GM12878 (cell line): ENCODE measurements at regions not wholly inside any gene's neighbourhood (a gene's known extent, or its start where the extent isn't known, plus 50 kb on each side); places are given as distances from the start of the nearest gene placed in this dataset.

Experiments
- ATAC-seq: fragments of 200-7000 bp; cut with Tn5 transposase; 3 replicates; pipeline ENCODE4 v1.9.1; 2020; ENCODE audit warnings: mild to moderate bottlenecking, moderate library complexity
- BruUV-seq: library from RNA; stranded (reverse); fragments of 400-500 nt; replicated peaks from 2 replicates; lab custom pipeline; 2021; lab: Mats Ljungman, UMichigan
- CTCF ChIA-PET: fragments of 300-600 bp; sonication (Branson Sonifier 250); formaldehyde crosslinking; extraction: SDS; loops from one replicate; lab custom pipeline; 2021; ENCODE audit warnings: inconsistent platforms; lab: Yijun Ruan, JAX
- POLR2A ChIA-PET: fragments of 350-600 bp; formaldehyde crosslinking; extraction: SDS; loops from one replicate; lab custom pipeline; 2021; ENCODE audit warnings: inconsistent platforms; lab: Charles Lee
- RAD21 ChIA-PET: fragments of 300-600 bp; sonication (Branson Sonifier 250); formaldehyde crosslinking; loops from one replicate; lab custom pipeline; 2023; ENCODE audit warnings: antibody characterized with exemption; ENCODE audit not compliant: unreplicated experiment; lab: Charles Lee
- SMC1A ChIA-PET: fragments of 300-600 bp; sonication (Branson Sonifier 250); formaldehyde crosslinking; loops from one replicate; lab custom pipeline; 2023; ENCODE audit not compliant: unreplicated experiment, uncharacterized antibody; lab: Charles Lee
- DNase-seq: peaks from one replicate; pipeline ENCODE4 v3.0.0-alpha.2; 2011; ENCODE audit warnings: low read depth, low spot score
- FAIRE-seq: peaks from 3 replicates; lab custom pipeline; 2011; peaks lifted over from hg19 to GRCh38; lab: Jason Lieb, UNC
- H2AFZ ChIP-seq: 2 replicates; pipeline ENCODE4 v1.6.0; 2011; ENCODE audit warnings: low read depth, low read length, control low read depth; ENCODE audit not compliant: control insufficient read depth
- H3K27ac ChIP-seq: 2 replicates; pipeline ENCODE4 v1.5.1; 2011; ENCODE audit warnings: control low read depth; ENCODE audit not compliant: control insufficient read depth, insufficient read depth
- H3K27me3 ChIP-seq, 2 experiments: replicated peaks in 1 of 2; 2 replicates each; pipeline versions ENCODE4 v1.6.0 to v1.6.1; 2011; ENCODE audit warnings: low read length in 1 of 2; ENCODE audit not compliant: control insufficient read depth in 2 of 2, insufficient read depth in 2 of 2
- H3K36me3 ChIP-seq, 2 experiments: 2 replicates each; pipeline ENCODE4 v1.5.1; 2011; ENCODE audit warnings: low read length in 1 of 2; ENCODE audit not compliant: control insufficient read depth in 2 of 2, insufficient read depth in 2 of 2
- H3K4me1 ChIP-seq: 2 replicates; pipeline ENCODE4 v1.6.1; 2011; ENCODE audit warnings: mild to moderate bottlenecking, low read length, moderate library complexity, mixed read lengths; ENCODE audit not compliant: control insufficient read depth, insufficient read depth
- H3K4me2 ChIP-seq: 2 replicates; pipeline ENCODE4 v1.6.0; 2011; ENCODE audit warnings: control low read depth; ENCODE audit not compliant: control insufficient read depth, insufficient read depth
- H3K4me3 ChIP-seq: fragments of 200-600 bp; sonication (generic); 2 replicates; pipeline ENCODE4 v1.5.1; 2016
- H3K79me2 ChIP-seq: 2 replicates; pipeline ENCODE4 v1.6.0; 2011; ENCODE audit warnings: low read length; ENCODE audit not compliant: control insufficient read depth, insufficient read depth
- H3K9ac ChIP-seq: 2 replicates; pipeline ENCODE4 v1.8.0; 2011; ENCODE audit warnings: low read length, control low read depth, mixed read lengths; ENCODE audit not compliant: control insufficient read depth, insufficient read depth
- H3K9me3 ChIP-seq: replicated peaks from 3 replicates; pipeline ENCODE4 v1.5.1; 2011; ENCODE audit warnings: mild to moderate bottlenecking, low read length; ENCODE audit not compliant: control insufficient read depth, insufficient read depth
- H4K20me1 ChIP-seq: 2 replicates; pipeline ENCODE4 v1.6.0; 2011; ENCODE audit not compliant: control insufficient read depth, insufficient read depth
- ATF2 ChIP-seq: IDR thresholded peaks from 2 replicates; pipeline ENCODE4 v1.6.1; 2012; ENCODE audit warnings: low read length, inconsistent platforms
- BCL11A ChIP-seq: IDR thresholded peaks from 2 replicates; pipeline ENCODE4 v1.6.1; 2011; ENCODE audit warnings: low read depth, low read length
- CHD2 ChIP-seq: IDR thresholded peaks from 2 replicates; pipeline ENCODE4 v1.6.1; 2011; ENCODE audit warnings: low read depth, low read length, improper control_type of control experiment, borderline replicate concordance
- EED ChIP-seq: sonication (generic); IDR thresholded peaks from 2 replicates; pipeline ENCODE4 v1.6.1; 2016; ENCODE audit warnings: antibody characterized with exemption, low read depth
- MEF2B ChIP-seq: fragments of 450-650 bp; IDR thresholded peaks from 2 replicates; pipeline ENCODE4 v1.6.1; 2018; ENCODE audit warnings: mild to moderate bottlenecking, moderate library complexity; ENCODE audit not compliant: partially characterized antibody, poor library complexity, severe bottlenecking
- NFYA ChIP-seq: IDR thresholded peaks from 2 replicates; pipeline ENCODE4 v1.6.1; 2011; ENCODE audit warnings: low read depth, mild to moderate bottlenecking, low read length, improper control_type of control experiment, borderline replicate concordance
- RFX5 ChIP-seq: IDR thresholded peaks from 2 replicates; pipeline ENCODE4 v1.6.1; 2011; ENCODE audit warnings: low read depth, low read length, improper control_type of control experiment
- ZBTB40 ChIP-seq: fragments of 450-650 bp; IDR thresholded peaks from 2 replicates; pipeline ENCODE4 v1.6.1; 2016; ENCODE audit warnings: mild to moderate bottlenecking, moderate library complexity, borderline replicate concordance
- WGBS: methylation state at CpG from one replicate; pipeline ENCODE4 v1.1.6; 2016; ENCODE audit warnings: low lambda C conversion rate; ENCODE audit not compliant: insufficient replicate concordance, insufficient coverage; ENCODE audit errors: missing lambda C conversion rate; 5-methylcytosine and 5-hydroxymethylcytosine counted together
- in situ Hi-C: fragments of 300-500 bp; cut with MboI; formaldehyde crosslinking; loops from 9 replicates; pipeline ENCODE4 v1.14.3; 2018; ENCODE audit warnings: mixed read lengths
- intact Hi-C: fragments of 100-400 bp; cut with micrococcal nuclease; formaldehyde crosslinking; loops from one replicate; pipeline ENCODE4 v1.14.2; 2022; ENCODE audit not compliant: unreplicated experiment

DNA sequence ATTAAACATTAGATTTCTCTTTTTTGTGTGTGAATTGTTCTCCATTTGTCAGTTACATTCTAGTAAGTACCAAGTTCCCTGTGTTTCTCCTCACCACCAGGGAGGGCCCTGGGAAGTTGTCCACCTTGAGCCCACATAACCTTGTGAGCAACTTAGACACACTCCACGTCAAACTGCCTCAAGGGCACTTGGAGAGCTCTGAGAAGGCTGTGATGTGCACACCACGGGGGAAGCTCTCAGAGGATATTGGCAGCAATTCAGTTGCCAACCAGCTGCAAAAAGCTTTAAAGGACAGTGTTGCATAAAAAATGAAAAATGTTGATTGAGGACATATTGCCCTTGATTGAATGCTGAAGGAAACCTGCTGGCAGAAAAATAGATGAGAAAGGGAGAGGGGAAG is 743.6 kb downstream of the RNF144A start:
- Histone ChIP-seq H3K4me3 (no peak overlapping the region), H3K27ac (no peak overlapping the region), H3K27me3 (no peaks in the 10 kb centered on the region), H3K4me1 (peaks cover under 1% of the 10 kb centered on the region; the same call in 1 of the 2 replicates), H3K9me3 (no peaks in the 10 kb centered on the region; the same call in 2 of the 3 replicates), H4K20me1 (no peaks in the 10 kb centered on the region), H2AFZ (no peak overlapping the region), H3K79me2 (no peaks in the 10 kb centered on the region), H3K36me3 (no peaks in the 10 kb centered on the region), H3K9ac (no peak overlapping the region), H3K4me2 (no peak overlapping the region)
- CTCF ChIA-PET = interaction anchor here (0.6 to 0.7 kb wide), 2 partner anchors 10 to 1029 kb away, joined by 3 read pairs; no protein-coding TSS in a partner anchor
- RAD21 ChIA-PET = interaction anchor here (1.2 kb wide), 1 partner anchor 224 kb away, joined by 3 read pairs; no protein-coding TSS in a partner anchor
- no peak for DNase-seq
- SMC1A ChIA-PET = interaction anchor here (1.0 kb wide), 1 partner anchor 233 kb away, joined by 3 read pairs; no protein-coding TSS in a partner anchor
- ATAC-seq = no peak
- no peak for FAIRE-seq
- intact Hi-C loops (no loop called here), in situ Hi-C loops (no loop called here)
- BruUV-seq = no TSS peak
- POLR2A ChIA-PET = no interaction called here
- WGBS = 5% methylated on average over 2 of the region's 2 CpGs
- TF ChIP-seq NFYA (no peak), RFX5 (no peak), EED (no peak), ZBTB40 (no peak), CHD2 (no peak), ATF2 (no peak), MEF2B (no peak), BCL11A (no peak)
